ENCODE measurements at regions not wholly inside any gene's neighbourhood (a gene's known extent, or its start where the extent isn't known, plus 50 kb on each side); places are given as distances from the start of the nearest gene placed in this dataset.

DNA sequence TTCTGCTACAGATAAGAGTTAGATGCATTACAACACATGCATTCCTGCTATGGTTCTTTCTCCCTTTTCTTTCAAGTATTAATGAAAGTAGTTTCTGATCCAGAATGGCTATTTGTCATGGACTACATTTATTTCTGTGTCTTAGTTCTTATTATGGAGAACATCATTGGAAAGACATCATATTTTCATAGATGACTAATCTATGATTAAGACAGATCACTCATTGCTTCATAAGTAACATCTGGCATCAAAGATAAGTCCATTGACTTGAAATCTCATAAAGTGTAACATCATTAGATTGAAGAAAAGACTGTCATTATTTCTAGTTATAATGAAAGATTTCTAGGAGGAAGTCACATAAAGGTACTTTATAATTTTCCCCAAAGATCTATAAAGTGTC, 366.7 kb downstream of the NSUN3 start:
- ATAC-seq (ENCODE audit: insufficient read depth, low FRiP score) (no peak), DNase-seq (no peak)
- no peaks in the 10 kb centered on the region for H3K4me1 ChIP-seq (ENCODE audit: control insufficient read depth in 5 of 5, insufficient read depth in 5 of 5, low read length in 5 of 5)

DNA sequence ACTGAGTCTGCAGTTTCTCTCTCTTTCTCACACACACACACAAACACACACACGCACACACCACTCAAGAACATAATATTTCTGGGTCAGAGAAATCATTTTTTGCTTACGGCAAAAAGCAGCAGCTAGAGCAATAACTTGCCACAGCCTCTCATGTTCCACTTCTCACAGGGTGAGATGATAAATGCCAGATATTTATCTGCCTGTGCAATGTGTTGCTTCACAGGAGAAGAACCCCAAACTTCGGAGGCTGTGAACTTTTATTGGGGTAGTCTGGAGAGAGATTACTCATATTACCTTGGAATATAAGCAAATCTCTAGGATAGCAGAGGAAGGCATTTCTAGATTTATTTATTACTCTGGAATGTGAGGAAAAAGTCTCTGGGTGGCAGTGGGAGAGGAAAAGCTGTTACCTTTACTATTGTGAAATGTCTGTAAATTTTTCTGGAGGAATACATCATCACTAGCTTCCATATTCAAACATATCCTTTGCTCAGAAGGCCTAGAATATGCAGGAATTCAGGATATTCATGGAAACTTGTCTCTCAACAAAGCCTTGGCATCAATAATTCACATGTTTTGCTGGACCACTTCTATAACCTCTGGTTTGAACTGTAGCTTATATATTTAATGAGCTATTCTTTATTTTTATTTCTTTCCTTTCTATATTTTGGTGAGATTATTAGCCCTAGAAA, 369.2 kb downstream of the NSUN3 start:
- H3K9ac ChIP-seq (ENCODE audit: insufficient read depth in 1 of 2, low read length in 2 of 2) = no peak overlapping the region
- H3K9me3 ChIP-seq (ENCODE audit: control insufficient read depth in 4 of 4, insufficient read depth in 3 of 4, low read length in 3 of 4) = no peaks in the 10 kb centered on the region
- whole genome bisulfite sequencing, 2 donors = 81 to 85% methylated on average over 3 of the region's 3 CpGs
- TF ChIP-seq, protein P1, sequence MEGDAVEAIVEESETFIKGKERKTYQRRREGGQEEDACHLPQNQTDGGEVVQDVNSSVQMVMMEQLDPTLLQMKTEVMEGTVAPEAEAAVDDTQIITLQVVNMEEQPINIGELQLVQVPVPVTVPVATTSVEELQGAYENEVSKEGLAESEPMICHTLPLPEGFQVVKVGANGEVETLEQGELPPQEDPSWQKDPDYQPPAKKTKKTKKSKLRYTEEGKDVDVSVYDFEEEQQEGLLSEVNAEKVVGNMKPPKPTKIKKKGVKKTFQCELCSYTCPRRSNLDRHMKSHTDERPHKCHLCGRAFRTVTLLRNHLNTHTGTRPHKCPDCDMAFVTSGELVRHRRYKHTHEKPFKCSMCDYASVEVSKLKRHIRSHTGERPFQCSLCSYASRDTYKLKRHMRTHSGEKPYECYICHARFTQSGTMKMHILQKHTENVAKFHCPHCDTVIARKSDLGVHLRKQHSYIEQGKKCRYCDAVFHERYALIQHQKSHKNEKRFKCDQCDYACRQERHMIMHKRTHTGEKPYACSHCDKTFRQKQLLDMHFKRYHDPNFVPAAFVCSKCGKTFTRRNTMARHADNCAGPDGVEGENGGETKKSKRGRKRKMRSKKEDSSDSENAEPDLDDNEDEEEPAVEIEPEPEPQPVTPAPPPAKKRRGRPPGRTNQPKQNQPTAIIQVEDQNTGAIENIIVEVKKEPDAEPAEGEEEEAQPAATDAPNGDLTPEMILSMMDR (IDR thresholded peaks at IDR 0.05; ENCODE audit: control extremely low read depth, extremely low read depth) = no peak
- no peaks in the 10 kb centered on the region for H3K36me3 ChIP-seq (ENCODE audit: control insufficient read depth in 4 of 4, insufficient read depth in 4 of 4, low read length in 4 of 4)
- H3K27me3 ChIP-seq (ENCODE audit: control insufficient read depth in 3 of 3, insufficient read depth in 3 of 3, low read length in 2 of 3) = no peaks in the 10 kb centered on the region
- DNase-seq (no peak), ATAC-seq (ENCODE audit: insufficient read depth, low FRiP score) (no peak)
- no peak overlapping the region for H3K27ac ChIP-seq (ENCODE audit: low read depth in 1 of 2, low read length in 1 of 2)
- H3K4me1 ChIP-seq (ENCODE audit: control insufficient read depth in 5 of 5, insufficient read depth in 5 of 5, low read length in 5 of 5) = no peaks in the 10 kb centered on the region
- H3K4me3 ChIP-seq = no peak overlapping the region

More for the DNA sequence above, 366.7 kb downstream of the NSUN3 start:
- Histone ChIP-seq H3K27ac (ENCODE audit: low read depth in 1 of 2, low read length in 1 of 2) (no peak overlapping the region), H3K36me3 (ENCODE audit: control insufficient read depth in 4 of 4, insufficient read depth in 4 of 4, low read length in 4 of 4) (no peaks in the 10 kb centered on the region), H3K9me3 (ENCODE audit: control insufficient read depth in 4 of 4, insufficient read depth in 3 of 4, low read length in 3 of 4) (no peaks in the 10 kb centered on the region), H3K9ac (ENCODE audit: insufficient read depth in 1 of 2, low read length in 2 of 2) (no peak overlapping the region), H3K27me3 (ENCODE audit: control insufficient read depth in 3 of 3, insufficient read depth in 3 of 3, low read length in 2 of 3) (no peaks in the 10 kb centered on the region), H3K4me3 (no peak overlapping the region)
- TF ChIP-seq, protein P1 (IDR thresholded peaks at IDR 0.05; ENCODE audit: control extremely low read depth, extremely low read depth) = no peak

DNA sequence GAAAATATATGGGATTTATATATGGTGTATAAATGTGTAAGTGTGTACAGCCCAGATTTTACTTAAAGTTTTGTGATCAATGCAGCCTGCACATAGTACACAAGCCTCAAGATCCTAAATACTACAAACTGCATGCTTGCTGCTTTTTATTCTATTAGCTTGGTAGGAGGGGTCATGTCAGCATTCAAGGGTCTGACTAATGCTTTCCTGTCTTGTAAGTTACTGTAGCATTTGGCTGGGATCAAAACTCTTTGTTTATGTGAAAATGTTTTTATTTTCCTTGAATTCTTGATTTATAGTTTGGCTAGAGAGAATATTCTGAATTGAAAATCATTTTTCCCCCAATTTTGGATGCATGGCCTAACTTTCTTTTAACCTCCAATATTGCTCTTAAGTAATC, 370.9 kb downstream of the NSUN3 start:
- Histone ChIP-seq H3K4me3 (no peak overlapping the region), H3K27me3 (ENCODE audit: control insufficient read depth in 3 of 3, insufficient read depth in 3 of 3, low read length in 2 of 3) (no peaks in the 10 kb centered on the region), H3K27ac (ENCODE audit: low read depth in 1 of 2, low read length in 1 of 2) (no peak overlapping the region), H3K36me3 (ENCODE audit: control insufficient read depth in 4 of 4, insufficient read depth in 4 of 4, low read length in 4 of 4) (no peaks in the 10 kb centered on the region), H3K9ac (ENCODE audit: insufficient read depth in 1 of 2, low read length in 2 of 2) (no peak overlapping the region), H3K9me3 (ENCODE audit: control insufficient read depth in 4 of 4, insufficient read depth in 3 of 4, low read length in 3 of 4) (no peaks in the 10 kb centered on the region), H3K4me1 (ENCODE audit: control insufficient read depth in 5 of 5, insufficient read depth in 5 of 5, low read length in 5 of 5) (no peaks in the 10 kb centered on the region)
- ATAC-seq (ENCODE audit: insufficient read depth, low FRiP score) (no peak), DNase-seq (peak in 1 of 3 donors; percentile 17)
- TF ChIP-seq, protein P1 (IDR thresholded peaks at IDR 0.05; ENCODE audit: control extremely low read depth, extremely low read depth) = no peak
